ENCODE measurements at regions not wholly inside any gene's neighbourhood (a gene's known extent, or its start where the extent isn't known, plus 50 kb on each side); places are given as distances from the start of the nearest gene placed in this dataset.
"Not testable (repeated sequence)": the region's sequence is repeated elsewhere in the genome, so short reads cannot be mapped to it uniquely, and the experiment has no call there.

DNA sequence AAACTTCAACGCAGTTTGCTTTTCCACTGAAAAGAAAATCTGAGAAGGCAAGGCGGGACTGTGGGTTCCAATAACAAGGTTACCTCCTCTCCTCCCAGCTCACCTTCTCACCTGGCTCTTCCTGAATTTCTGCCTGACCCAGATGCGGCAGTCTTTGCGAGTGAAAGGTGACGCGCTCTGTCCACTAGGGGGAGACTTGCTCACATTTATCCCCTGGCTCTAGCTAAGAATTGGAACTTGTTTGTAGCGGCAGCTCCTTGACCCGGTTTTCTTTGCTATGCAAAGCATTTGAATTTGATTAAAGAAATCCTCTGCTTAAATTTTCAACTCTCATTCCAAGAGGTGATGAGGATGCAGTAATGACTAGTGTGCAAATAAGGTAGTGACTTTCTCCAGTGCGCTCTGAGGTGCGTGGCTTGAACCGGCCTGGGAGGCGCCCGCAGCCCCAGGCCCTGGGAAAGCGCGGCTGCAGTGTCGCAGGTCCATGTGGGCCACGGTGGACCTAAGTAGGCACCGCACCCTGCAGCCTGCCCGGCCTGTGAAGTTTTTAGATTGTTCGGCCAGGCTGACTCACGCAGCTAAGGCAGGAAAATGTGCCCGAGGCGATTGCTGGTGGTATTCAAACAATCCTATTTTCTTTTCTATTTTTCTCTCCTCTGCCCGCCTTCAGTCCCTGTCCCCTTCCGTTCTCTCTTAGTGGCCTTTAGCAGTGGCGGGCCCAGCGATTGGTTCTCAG is 336.9 kb upstream of the NPSR1 start:
- DNase-seq (ENCODE audit: low spot score), result peak; percentile 61
- intact Hi-C loops (cut with DNase I), result no loop called here
- ATAC-seq, result peak; percentile 80

DNA sequence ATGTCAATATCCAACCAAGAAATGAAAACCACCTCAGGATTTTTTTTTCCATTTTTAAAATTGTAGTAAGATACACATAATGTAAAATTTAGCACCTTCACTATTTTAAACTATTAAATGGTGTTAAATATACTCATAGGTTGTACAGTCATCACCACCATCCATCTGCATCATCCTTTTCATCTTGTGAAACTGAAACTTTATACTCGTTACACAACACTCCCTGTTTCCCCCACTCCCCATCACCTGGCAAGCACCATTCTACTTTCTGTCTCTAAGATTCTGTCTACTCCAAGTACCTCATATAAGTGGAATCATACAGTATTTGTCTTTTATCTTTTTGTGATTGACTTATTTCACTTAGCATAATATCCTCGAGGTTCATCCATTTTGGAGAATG is 335.2 kb upstream of the NPSR1 start:
- intact Hi-C loops (cut with DNase I), result no loop called here
- ATAC-seq (no peak), DNase-seq (ENCODE audit: low spot score) (no peak)

DNA sequence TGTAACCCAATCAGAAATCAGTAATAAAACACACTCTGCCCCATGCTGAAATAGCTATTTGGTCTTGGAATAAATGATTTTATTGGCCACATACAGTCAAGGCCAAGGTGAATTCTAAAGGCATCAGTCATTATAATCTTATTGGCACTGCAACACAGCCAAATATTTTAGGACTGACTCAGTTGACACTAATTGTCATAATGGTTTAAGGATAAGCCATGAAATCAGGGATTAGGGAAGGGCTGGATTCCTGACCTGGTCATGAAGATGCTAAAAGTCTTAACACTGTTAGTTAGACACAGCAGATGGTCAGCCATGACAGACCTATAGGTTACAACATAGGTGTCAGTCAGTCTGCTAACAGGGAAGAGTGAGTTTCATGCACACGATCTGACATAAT is 330.3 kb upstream of the NPSR1 start:
- ATAC-seq (no peak), DNase-seq (ENCODE audit: low spot score) (no peak)
- intact Hi-C loops (cut with DNase I), result no loop called here

DNA sequence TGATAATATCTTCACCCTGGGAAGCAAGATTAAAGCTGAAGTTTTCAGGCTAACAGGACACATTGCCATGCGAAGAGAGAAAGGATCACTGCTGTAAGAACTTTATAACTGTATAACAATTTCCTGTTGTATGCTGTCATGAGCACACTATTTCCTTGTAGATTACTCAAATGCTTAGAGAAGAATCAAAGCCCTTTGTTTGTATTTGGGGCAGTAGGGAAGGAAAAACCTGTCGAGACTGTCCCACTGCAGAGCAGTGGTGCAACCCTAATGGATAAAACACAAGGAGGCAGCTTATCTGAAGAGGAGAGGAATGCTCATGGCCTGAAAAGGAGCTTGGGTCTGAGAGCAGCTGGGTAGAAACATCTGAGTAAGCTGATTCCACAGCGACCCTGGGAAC is 327.7 kb upstream of the NPSR1 start:
- DNase-seq (ENCODE audit: low spot score) (no peak), ATAC-seq (no peak)
- intact Hi-C loops (cut with DNase I), result no loop called here

DNA sequence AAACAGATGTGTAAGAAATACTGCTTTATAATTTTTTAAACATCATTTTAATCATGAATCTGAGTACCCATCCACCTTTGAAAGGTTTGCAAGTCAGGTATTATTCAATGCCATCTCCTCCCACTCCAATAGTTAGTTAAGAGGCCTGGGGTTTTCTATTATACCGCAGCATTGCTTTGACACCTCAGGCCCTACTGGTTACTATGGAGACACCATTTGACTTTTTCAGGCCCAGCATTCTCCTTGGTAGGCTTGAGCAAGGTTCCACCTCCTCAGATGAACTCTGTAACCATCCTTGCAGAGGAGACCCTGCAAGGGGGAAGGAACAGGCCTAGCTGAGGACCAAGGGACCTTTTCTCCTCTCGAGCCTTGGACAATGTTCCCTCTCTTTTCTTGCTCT is 326.9 kb upstream of the NPSR1 start:
- ATAC-seq (no peak), DNase-seq (ENCODE audit: low spot score) (no peak)
- intact Hi-C loops (cut with DNase I), result no loop called here

DNA sequence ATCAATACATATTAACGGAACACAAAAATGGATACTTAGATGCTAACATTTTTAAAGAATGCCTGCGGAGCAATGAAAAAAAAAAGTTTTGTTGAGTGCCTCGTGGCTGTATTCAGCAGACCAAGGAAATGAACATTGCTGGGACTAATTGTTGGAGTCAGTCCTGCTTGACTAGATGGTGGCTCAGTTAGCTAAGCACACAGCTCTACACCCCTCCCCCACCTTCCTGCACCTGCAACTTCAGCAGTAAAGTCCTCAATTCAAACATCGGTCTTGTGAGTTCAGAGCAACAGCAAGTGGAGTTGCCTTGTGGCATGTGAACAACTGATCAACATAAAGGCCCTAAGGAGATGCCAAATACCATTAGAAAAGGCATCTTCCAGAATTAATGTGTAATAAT is 326.0 kb upstream of the NPSR1 start:
- ATAC-seq (no peak), DNase-seq (ENCODE audit: low spot score) (no peak)
- intact Hi-C loops (cut with DNase I), result no loop called here

DNA sequence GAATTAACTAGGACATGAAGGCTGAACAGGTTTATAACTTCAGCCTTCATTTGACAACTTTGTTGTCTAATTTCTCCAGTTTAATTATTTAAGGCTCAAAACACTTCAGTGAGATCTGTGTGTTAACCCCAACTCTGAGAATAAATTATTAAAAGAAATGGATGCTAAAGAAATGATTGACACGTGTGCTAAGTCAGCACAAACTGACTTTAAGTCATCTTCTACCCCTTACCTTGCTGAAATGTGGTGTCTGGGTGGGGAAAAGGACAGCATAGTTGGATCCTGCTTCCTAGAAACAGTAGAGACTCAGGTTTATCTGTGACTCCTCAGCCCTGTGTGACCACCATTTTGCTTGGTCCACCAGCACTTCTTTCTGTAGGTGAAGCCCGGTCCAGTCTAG is 324.8 kb upstream of the NPSR1 start:
- intact Hi-C loops (cut with DNase I), result no loop called here
- no peak for DNase-seq (ENCODE audit: low spot score)
- ATAC-seq, result no peak

DNA sequence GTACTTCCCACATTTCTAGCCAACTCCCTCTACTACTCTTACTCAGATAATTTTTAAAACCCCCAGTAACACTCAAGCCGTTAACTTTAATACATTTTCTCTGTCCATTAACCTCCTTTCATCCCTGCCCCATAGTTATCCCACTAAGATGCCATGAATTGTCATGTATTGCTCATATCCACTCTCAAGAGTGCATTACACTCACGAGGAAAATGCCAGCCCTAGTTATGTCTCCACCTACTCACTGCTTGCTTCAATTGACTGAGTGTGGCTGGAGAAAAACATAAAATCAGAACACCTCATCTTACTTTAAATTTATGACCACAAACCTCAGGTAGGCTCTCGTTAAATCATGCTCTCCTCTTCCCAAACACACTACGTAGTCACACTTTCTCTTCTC is 324.1 kb upstream of the NPSR1 start:
- intact Hi-C loops (cut with DNase I), result no loop called here
- DNase-seq (ENCODE audit: low spot score) (no peak), ATAC-seq (no peak)

DNA sequence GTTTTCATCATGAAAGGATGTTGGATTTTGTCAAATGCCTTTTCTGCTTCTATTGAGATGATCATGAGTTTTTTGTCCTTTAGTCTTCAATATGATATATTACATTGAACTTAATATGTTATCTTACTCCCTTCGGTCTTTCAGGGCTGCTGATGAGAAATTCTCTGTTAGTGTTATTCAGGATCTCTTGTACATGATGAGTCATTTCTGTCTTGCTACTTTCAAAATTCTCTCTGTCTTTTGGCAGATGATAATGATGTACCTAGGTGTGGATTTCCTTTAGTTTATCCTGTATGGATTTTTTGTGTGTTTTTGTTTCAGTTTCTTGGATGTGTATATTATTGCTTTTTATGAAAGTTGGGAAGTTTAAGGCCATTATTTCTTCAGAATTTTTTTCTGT is 320.9 kb upstream of the NPSR1 start:
- DNase-seq (ENCODE audit: low spot score), result no peak
- intact Hi-C loops (cut with DNase I), result no loop called here
- ATAC-seq, result no peak

DNA sequence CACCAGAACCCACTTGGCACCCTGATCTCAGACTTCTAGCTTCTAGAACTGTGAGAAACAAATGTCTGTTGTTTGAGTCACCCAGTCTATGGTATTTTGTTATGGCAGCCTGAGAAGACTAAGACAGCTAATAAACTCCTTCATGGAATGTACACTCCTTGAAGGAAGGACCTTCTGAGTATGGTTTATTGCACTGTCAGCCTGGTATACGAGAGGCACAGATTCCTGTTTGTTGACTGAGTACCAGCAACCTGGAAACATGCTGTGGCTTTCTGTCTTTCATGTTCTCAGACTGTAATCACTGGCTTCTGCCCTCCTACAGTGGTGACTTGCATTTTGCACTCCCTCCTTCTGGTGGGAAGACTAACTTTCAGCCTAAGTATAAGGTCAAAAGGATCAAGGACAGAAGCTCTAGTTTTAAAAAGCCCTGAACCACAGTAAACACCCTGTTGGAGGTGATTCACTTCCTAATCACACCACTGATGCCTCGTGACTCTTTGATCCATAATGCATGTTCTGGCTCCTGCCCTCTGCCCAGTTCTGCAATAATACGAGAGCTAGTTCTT is 319.0 kb upstream of the NPSR1 start:
- intact Hi-C loops (cut with DNase I), result no loop called here
- ATAC-seq, result no peak
- DNase-seq (ENCODE audit: low spot score), result no peak

DNA sequence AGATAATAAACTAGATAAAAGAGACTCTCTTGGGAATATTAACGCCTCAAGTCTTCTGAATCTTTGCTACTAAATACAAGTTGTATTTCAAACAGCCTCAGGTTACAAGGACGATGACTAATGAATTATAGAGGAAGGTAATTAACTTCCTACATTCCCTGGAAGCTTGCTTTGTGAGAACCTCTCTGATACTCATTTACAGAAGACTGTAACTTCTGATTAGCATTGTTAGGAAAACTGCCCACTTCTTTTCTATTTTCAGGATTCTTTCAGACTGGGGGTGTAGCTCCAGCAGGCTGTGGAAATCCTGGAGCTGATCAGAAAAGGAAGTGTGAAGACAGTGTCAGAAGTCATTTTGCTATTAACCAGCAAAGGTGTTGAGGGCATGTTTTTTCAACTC is 316.7 kb upstream of the NPSR1 start:
- no peak for DNase-seq (ENCODE audit: low spot score)
- intact Hi-C loops (cut with DNase I), result no loop called here
- no peak for ATAC-seq

DNA sequence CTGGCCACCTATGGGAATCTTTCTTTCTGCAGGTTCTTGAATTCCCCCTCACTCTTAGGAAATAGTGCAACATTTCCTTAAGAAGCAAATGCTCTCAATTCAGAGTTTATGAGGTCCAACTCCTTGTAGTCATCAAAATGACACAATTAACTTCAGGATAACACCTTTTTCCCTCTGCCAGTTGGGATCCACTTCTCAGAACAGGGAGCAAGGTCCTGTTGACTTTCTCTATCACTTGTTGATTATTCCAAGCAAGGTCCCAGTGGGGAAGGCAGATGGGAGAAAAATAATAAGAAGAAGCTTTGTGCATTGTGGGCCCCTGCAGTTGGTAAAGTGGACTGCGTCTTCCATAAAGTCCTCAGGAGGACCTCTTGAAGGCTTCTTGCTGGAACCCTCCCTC is 315.6 kb upstream of the NPSR1 start:
- DNase-seq (ENCODE audit: low spot score) (no peak), ATAC-seq (no peak)
- intact Hi-C loops (cut with DNase I), result no loop called here

DNA sequence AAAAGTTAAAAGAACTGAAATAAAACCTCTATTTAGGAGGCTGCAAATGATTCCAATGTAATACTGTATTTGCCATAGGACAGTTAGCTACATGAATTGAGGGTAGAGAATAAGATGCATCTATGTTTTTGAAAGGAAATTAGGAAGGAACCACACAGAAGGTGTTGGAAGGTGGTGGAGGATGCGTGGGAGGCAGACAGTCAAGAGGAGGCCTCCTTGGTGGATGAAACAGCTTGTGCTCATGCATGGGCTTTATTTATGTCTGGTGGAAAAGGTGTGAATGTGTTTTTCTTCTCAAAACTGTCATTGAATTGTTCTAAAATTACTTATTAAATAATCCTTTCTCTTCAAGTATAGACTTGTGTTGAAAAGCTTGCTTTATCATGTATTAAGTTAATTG is 314.4 kb upstream of the NPSR1 start:
- no peak for DNase-seq (ENCODE audit: low spot score)
- no peak for ATAC-seq

DNA sequence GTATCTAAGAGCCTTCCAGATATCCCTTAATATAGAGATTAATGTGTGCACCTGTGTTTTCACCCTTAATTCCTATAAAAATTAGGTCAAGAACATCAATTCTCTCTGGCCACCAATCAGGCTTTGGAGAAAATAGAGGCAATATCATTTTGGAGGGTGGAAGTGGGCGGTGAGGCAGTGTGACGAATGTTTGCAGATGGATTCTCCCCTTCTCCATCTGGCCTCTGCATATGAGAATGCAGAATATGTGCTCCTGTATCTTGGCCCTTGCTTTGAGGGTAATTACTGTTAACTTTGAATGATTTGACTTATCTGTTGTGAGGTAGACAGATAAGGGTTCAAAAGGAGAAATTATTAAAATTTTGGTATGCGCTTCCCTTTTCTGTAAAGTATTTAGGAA is 304.0 kb upstream of the NPSR1 start:
- no peak for DNase-seq (ENCODE audit: low spot score)
- no peak for ATAC-seq
- intact Hi-C loops (cut with DNase I), result no loop called here

More for the DNA sequence above, 314.4 kb upstream of the NPSR1 start:
- intact Hi-C loops (cut with DNase I), result no loop called here

DNA sequence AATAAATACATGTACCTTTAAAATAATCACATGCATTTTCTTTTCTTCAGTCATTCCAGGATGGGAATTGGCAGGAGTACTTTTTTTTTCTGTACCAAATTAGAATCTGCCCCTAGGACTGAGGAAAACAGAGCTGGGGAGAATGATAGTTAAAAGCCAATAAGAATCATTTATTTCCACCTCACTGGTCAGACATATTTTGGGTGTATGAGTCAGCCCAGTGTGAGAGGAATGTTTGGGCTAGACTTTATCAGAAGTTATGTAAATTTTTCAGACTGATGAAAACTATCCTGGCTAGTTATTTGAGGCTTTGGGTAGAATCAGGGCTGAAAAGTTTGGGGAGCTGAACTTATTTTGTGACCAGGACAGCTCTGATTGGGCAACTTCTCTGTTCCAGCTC is 303.1 kb upstream of the NPSR1 start:
- ATAC-seq, result no peak
- intact Hi-C loops (cut with DNase I), result no loop called here
- DNase-seq (ENCODE audit: low spot score), result no peak

DNA sequence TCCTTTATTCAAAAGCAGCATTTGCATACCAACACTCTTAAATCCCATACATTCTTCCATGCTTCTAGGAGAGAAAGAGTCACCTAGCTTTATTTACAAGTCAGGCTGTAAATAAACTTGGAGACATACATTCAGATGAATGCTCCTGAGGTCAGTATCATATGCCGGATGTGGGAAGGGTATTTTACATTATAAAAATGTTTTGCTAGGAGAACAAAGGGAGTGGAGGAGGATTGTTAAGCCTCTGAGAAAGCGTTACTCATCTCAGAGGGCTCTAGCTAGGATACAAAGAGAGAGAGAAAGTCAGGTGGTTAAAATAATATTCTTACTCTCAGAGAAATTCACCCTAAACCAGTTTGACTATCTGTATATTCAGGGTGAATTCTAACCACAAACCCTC is 300.9 kb upstream of the NPSR1 start:
- ATAC-seq, result no peak
- intact Hi-C loops (cut with DNase I), result no loop called here
- DNase-seq (ENCODE audit: low spot score), result no peak

DNA sequence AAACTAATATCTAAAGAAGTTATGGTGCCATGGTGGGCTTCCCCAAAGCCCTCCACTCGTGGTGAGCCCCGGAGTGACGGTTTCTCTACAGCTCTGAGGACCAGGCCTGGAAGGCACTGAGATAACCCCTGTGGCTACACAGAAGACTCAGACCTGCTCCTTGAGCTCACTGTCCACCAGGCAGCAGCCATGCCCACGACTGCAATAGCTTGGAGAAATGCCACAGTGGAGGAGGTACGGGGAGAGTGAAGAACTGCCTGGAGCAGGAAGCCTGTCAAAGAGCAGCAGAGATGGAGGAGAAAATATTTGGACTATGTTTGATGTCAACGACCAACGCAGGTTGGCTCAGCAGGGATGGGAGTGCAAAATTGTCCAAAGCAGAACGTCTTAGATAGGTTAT is 300.1 kb upstream of the NPSR1 start:
- intact Hi-C loops (cut with DNase I), result no loop called here
- DNase-seq (ENCODE audit: low spot score) (no peak), ATAC-seq (no peak)

DNA sequence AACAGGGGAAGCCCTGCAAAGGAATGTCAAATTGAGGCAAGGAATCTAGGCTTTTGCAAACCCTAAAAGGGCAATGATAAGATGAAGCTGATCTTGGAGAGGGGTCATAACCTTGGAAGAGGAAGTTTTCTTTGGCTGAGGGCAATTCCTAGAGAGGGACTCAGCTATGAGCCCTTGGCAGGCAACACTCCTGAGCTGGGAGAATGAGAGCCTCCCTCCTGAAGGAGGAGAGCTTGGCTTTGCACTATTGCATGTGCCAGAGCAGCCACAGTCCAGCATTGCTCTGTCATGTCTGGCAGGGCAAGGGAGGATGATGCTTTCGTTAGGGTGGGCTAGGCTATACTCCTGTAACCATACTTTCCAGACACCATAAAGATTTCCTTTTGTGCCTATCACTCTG is 299.4 kb upstream of the NPSR1 start:
- ATAC-seq; intact Hi-C loops (cut with DNase I); DNase-seq (ENCODE audit: low spot score): not testable (repeated sequence)

DNA sequence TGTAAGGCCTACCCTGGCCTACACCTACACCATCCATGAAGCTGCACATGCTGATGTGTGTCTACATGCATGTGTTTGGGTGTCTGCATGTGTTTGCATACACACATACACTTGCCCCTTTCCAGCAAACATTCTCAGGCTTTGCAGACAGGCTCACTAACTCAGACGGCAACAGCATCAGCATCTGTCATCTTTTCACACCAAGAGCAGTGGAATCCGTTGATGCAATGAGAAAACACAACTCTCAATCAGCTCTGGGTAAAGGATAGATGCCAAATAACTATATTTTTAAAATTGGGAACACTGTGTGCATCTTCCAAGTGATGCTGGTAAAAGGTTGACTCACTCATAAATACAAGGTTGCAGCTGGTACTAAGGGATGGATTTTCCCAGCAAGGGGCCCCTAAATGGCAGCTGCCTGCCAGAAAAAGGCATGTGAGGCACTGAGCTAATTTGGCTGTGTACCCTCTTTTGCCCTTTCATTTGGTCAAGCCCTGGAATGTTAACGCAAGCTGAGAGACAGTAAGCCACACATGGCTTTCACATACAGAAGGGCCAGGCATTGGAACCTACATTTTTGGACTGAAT is 296.3 kb upstream of the NPSR1 start:
- intact Hi-C loops (cut with DNase I), result no loop called here
- no peak for ATAC-seq
- DNase-seq (ENCODE audit: low spot score), result no peak

DNA sequence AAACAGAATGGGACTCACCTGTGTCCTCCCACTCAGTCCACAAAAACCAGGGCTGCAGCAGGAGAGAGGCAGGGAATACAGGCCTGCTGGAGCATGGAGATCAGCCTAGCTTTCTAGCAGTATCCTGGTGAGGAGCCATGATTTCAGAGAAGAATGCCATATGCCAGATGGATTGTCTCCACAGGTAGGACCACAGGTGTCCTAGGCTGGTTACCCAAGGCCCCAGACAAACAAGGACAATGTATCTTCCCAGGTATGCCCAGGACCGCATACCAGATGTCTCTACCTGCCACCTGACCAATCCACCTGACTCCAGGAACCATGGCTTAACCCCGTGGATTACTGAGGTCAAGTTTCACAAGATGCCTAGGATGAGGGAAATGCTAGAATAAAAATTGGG is 295.4 kb upstream of the NPSR1 start:
- intact Hi-C loops (cut with DNase I), result no loop called here
- DNase-seq (ENCODE audit: low spot score), result no peak
- no peak for ATAC-seq

DNA sequence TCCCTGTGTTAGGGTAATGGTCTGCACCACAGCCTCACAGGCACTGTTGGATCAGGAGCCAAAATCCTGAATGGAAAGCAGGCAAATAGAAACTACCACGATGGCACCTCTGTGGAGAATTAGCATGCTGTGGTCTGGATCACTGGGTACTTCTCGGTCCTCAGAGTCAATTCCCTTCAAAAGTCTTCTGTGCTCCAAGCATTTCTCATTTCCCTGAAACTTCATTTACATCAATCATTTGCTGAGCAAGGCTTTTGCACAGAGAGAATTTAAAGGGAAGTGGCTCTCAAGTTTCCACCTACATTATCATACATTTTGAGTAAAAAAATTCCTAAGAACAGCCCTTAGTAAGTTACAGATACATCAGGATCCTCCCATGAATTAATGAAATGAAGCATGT is 293.9 kb upstream of the NPSR1 start:
- intact Hi-C loops (cut with DNase I), result no loop called here
- DNase-seq (ENCODE audit: low spot score), result no peak
- ATAC-seq, result no peak
